ENCODE measurements at regions not wholly inside any gene's neighbourhood (a gene's known extent, or its start where the extent isn't known, plus 50 kb on each side); places are given as distances from the start of the nearest gene placed in this dataset.

GRCh38 chr12:4036671-4037271 lies 163.6 kb upstream of the PARP11 start:
- Histone ChIP-seq H3K9me3 (ENCODE audit: control insufficient read depth, insufficient read depth, low read depth, low read length) (no peaks in the 10 kb centered on the region), H3K27me3 (ENCODE audit: control insufficient read depth, insufficient read depth, low read length) (no peaks in the 10 kb centered on the region; the same call in 1 of the 2 replicates), H3K36me3 (ENCODE audit: control insufficient read depth, insufficient read depth, low read length) (no peaks in the 10 kb centered on the region), H3K4me3 (ENCODE audit: low read depth in 2 of 2, low read length in 2 of 2) (no peak overlapping the region), H3K4me1 (ENCODE audit: control insufficient read depth, insufficient read depth, low read length) (no peaks in the 10 kb centered on the region), H3K27ac (ENCODE audit: low read length) (no peak overlapping the region)
- CTCF ChIA-PET, result no interaction called here
- no peak for DNase-seq (ENCODE audit: low read depth, low spot score)
- POLR2A ChIA-PET, result no interaction called here
- TF ChIP-seq SIN3A (IDR thresholded peaks at IDR 0.05; ENCODE audit: borderline replicate concordance, insufficient read depth, low read depth, low read length) (no peak), CTCF (IDR thresholded peaks at IDR 0.05) (no peak), POLR2AphosphoS5 (IDR thresholded peaks at IDR 0.05; ENCODE audit: low read depth, low read length) (no peak), REST (IDR thresholded peaks at IDR 0.05; ENCODE audit: insufficient read depth in 1 of 2, low read depth in 2 of 2, low read length in 1 of 2) (no peak), TCF7L2 (IDR thresholded peaks at IDR 0.05; ENCODE audit: low read depth, low read length) (no peak)
- intact Hi-C loops (cut with micrococcal nuclease; ENCODE audit: unreplicated experiment), result loop anchor here (5.0 to 10.0 kb wide), 3 partner anchors 39 to 238 kb away; partner anchors contain the start of gene CCND2
- in situ Hi-C loops (cut with HindIII; ENCODE audit: low pct_unique_long_range_greater_than_20kb, low sequenced_read_pairs), result no loop called here
- no peak for ATAC-seq
- no TSS peak for BruUV-seq (replicated peaks)

- CTCF ChIA-PET, result no interaction called here
Measured at GRCh38 chr12:4034921-4035320, 161.7 kb upstream of the PARP11 start.

More at GRCh38 chr12:4034921-4035320, 161.7 kb upstream of the PARP11 start:
- TF ChIP-seq POLR2AphosphoS5 (IDR thresholded peaks at IDR 0.05; ENCODE audit: low read depth, low read length) (no peak), REST (IDR thresholded peaks at IDR 0.05; ENCODE audit: insufficient read depth in 1 of 2, low read depth in 2 of 2, low read length in 1 of 2) (no peak), CTCF (IDR thresholded peaks at IDR 0.05) (no peak), SIN3A (IDR thresholded peaks at IDR 0.05; ENCODE audit: borderline replicate concordance, insufficient read depth, low read depth, low read length) (no peak), TCF7L2 (IDR thresholded peaks at IDR 0.05; ENCODE audit: low read depth, low read length) (no peak)
- no peak overlapping the region for H3K27ac ChIP-seq (ENCODE audit: low read length)
- no peaks in the 10 kb centered on the region for H3K9me3 ChIP-seq (ENCODE audit: control insufficient read depth, insufficient read depth, low read depth, low read length)
- H3K4me3 ChIP-seq (ENCODE audit: low read depth in 2 of 2, low read length in 2 of 2), result no peak overlapping the region
- no peaks in the 10 kb centered on the region; the same call in 1 of the 2 replicates for H3K27me3 ChIP-seq (ENCODE audit: control insufficient read depth, insufficient read depth, low read length)
- POLR2A ChIA-PET, result no interaction called here
- no peaks in the 10 kb centered on the region for H3K36me3 ChIP-seq (ENCODE audit: control insufficient read depth, insufficient read depth, low read length)
- no peak for DNase-seq (ENCODE audit: low read depth, low spot score)
- no peaks in the 10 kb centered on the region; the same call in 1 of the 2 replicates for H3K4me1 ChIP-seq (ENCODE audit: control insufficient read depth, insufficient read depth, low read length)
- no peak for ATAC-seq
- BruUV-seq (replicated peaks), result no TSS peak
- in situ Hi-C loops (cut with HindIII; ENCODE audit: low pct_unique_long_range_greater_than_20kb, low sequenced_read_pairs), result no loop called here
- intact Hi-C loops (cut with micrococcal nuclease; ENCODE audit: unreplicated experiment), result loop anchor here (5.0 to 10.0 kb wide), 3 partner anchors 38 to 240 kb away; partner anchors contain the start of gene CCND2
